GM18499 (cell line): ENCODE measurements at regions not wholly inside any gene's neighbourhood (a gene's known extent, or its start where the extent isn't known, plus 50 kb on each side); places are given as distances from the start of the nearest gene placed in this dataset.

Experiments used
- ATAC-seq: cut with Tn5 transposase; IDR thresholded peaks from one replicate; pipeline ENCODE4 v1.9.1; 2021; ENCODE audit warnings: moderate number of reproducible peaks; ENCODE audit not compliant: insufficient read depth, unreplicated experiment

DNA sequence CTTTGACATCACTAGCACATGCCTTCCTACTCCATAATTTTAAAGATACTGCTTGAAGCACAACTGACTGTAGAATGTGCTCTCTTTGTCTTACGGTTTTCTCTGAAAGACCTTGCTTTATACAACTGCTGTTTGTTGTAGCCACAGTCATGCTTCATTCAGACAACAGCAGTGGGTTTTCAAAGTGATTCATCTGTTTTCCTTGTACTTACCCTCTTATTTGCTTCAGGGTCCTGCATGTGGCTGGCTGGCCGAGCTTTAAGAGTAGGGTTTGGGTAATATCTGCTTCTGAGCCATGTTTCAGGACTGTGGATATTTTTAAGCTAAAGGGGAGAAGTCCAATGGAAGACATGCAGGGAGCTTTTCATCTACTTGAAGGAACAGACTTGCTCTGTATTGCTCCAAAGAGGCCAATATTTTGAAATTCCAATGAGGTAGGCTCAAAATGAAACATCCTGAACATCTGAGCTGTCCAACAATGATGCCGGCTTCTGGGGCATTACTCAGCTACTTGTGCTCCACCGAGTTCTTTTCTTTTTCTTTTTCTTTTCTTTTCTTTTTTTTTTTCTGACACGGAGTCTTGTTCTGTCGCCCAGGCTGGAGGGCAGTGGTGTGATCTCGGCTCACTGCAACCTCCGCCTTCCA lies 160.2 kb upstream of the SGK1 start:
- ATAC-seq: no peak

DNA sequence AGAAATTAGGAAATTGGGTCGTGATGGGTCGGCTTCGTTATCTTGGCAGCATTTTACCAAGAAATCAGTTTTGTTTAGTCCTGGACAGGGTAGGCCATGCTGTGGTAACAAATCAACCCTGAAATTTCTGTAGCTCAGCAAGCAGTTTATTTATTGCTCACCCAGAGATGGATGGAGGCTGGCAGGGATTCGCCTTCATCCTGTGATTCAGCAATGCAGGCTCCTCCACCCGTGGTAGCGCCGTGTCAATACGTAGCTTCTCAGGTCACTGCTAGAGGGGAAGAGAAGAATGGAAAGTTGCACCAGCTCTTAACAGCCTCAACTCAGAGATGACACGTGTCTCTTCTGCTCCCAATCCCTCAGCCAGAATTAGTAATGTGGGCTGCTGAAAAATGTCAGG lies 157.0 kb upstream of the SGK1 start:
- no peak for ATAC-seq

DNA sequence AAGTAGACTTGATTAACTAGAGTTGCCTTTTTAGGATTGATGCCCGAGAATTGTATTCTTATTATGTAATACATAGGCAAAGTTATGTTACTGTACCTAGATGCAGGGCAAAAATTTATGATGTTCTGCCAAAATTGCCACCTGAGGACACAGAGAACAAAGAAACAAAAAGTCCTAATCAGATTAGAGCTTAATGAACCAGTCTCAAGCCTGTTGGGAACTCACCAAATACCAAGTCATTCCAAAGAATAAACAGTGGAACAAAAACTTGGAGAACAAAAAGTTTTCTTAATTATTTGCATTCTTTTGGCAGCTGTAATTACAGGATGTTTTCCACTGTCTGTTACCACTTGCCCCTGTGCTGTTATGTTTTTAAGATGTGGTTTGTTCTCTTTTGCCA lies 154.7 kb upstream of the SGK1 start:
- no peak for ATAC-seq

DNA sequence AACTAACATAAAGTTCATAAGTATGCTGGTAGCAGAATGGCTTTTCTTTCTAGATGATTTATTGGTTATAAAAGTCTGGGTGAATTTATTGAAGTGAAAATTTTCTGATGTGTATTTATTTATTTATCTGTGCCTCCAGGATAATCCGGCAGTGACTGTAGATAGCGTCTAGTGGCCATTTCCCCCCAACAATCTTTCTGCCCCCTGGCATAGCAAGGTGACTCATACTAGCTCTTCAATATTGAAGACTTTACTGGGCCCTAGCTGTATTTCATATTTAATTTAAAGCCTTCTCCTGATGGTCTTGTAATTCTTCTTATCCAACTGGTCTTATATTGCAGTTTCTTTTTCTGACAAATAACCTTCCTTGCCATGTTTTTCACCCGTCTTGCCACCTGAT lies 154.1 kb upstream of the SGK1 start:
- ATAC-seq: no peak

DNA sequence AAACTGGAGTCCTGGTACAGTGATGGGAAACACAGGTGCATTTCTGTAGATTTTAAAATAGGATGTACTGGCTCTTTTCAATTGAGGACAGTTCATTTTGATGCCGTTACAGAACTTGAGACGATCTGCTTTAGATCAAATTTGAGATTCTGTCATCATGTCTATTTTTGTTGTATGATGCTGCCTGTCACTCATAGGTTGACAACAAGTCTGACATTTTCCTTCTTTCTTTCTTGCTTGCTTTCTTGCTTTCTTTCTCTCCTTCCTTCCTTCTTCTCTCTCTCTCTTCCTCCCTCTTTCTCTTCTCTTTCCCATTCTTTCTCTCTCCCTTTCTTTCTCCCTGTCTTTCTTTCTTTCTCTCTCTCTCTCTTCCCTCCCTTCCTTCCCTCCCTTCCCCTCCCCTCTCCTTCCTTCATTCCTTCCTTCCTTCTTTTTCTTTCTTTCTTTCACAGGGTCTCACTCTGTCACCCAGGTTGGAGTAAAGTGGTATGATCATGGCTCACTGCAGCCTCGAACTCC lies 152.6 kb upstream of the SGK1 start:
- ATAC-seq: no peak

DNA sequence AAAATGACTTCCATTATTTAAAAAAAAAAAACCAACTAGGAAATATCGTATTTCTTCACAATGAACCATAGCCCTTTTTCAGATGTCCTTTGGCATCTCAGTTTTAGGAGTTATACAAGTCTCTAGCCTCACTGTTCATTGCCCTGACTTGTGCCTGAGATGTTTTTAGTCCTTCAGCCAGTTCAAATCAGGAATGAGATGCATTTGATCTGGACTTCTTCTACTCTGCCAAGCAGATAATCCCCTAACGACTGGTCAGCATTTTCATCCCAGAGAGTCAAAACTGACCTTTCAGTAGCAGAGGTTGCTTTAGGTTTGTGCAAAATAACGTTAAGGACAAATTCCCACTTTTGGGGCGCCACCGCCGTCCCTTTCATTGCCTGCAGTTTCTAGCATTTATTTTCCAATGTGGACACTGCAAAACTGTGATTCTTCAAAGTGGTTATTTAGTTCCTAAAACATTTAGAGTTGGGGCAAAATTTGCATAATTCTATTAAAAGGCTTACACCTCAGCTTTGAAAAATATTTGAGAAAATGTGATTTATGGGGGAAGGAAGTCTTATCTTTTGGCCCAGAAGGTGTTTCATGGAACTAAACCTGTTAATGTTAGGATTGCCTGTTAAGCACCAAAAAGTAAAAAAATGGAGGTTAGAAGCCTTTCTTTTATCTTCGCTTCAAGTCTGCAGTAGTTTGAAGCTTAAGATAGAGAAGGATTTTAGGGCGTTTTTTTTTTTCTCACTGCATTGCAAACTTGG lies 152.0 kb upstream of the SGK1 start:
- no peak for ATAC-seq

DNA sequence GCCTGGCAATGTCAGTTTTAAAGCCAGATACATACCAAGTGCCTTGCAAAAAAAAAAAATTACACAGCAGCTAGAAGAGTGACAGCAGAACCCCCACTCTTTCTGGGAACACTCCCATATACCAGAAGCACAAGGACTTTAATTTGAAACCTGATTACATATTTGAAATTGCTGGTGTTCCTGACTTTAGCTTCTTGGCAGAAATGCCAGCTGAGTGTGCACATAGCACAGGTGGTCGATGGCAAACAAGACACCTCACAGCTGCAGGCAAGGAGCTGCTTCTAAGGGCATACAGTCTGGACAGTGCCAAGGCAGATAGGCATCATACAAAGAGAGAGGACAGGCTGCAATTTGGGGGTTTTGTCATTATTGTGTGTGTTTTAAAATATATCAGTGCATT lies 150.7 kb upstream of the SGK1 start:
- ATAC-seq: no peak

DNA sequence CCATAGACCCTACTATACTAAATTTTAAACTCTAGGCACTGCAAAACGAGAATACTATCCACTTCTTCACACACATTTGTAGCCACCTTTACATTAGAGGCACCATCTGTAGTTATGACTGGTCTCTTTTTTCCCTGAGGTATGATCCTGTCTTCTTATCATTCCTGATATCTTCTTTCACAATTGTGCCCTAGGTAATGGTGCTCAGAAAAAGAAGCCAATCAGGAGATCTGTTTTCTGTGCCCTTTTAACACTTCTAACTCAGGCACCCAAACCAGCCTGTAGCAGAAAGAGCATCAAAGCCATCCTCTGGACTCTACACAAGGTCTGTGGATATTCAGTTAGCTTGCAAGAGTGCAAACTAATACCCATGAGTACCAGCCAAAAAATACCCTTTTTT lies 149.7 kb upstream of the SGK1 start:
- ATAC-seq: no peak

DNA sequence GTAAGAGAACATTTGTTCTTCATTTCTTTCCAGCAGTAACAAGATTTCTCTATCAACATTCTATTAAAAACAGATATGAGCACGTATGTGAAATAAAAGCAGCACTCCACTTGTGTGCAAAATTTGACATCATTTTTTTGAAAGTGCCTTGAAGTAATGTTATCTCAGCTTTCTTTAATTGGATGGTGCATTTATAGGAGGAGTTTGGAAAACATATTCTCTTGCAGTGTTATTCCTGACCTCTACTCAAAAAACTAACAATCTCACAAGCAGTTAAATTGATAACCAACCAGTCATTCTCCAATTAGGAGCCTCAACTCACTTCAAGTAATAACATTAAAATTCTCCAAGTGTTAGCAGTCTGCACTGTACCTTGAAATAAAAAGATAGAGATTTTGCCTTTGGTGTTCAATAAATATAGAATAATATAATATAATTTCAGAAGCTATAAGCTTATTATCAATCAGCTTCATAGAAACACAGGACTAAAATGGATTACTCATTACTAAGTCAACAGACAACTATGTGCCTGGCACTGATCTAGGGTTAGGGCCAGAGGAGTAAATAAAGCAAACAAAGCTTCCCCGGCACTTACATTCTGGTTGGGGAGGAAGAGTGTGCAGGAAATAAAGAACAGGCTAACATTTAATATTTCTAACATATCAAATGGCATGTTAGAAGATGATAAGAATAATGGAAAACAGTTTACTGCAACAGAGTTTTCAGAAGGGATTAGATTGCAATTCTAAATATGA lies 149.0 kb upstream of the SGK1 start:
- ATAC-seq: no peak

DNA sequence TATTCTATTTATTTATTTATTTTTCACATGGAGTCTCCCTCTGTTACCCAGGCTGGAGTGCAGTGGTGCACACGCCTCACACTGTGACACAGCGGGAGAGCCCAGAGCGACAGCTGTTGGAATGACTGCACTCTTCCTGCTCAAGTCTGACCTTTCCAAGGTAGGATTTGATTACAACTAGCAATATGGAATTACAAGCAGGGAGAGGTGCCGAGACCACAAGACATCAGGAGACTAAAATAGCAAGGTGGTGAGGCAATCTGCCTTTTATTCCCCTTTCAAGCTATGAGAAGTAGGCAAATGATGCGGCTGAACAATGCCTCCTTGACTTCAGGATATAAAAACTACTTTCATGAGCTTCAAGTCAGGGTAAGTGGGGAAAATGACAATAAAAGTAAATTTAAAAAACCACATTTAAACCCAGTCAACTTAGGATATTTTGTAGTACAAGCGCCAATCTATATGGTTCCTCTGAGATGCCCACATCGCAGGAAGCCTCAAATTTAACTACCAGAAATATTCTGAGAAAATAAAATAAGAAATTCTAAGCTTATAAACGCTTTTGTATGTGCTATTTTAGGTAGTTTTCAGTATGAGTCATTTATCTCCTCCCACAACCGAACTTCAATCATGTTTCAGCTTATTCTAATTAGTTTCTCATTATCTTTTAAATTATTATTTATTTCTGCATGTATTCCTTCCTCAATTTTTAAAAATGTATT lies 146.9 kb upstream of the SGK1 start:
- ATAC-seq: no peak

DNA sequence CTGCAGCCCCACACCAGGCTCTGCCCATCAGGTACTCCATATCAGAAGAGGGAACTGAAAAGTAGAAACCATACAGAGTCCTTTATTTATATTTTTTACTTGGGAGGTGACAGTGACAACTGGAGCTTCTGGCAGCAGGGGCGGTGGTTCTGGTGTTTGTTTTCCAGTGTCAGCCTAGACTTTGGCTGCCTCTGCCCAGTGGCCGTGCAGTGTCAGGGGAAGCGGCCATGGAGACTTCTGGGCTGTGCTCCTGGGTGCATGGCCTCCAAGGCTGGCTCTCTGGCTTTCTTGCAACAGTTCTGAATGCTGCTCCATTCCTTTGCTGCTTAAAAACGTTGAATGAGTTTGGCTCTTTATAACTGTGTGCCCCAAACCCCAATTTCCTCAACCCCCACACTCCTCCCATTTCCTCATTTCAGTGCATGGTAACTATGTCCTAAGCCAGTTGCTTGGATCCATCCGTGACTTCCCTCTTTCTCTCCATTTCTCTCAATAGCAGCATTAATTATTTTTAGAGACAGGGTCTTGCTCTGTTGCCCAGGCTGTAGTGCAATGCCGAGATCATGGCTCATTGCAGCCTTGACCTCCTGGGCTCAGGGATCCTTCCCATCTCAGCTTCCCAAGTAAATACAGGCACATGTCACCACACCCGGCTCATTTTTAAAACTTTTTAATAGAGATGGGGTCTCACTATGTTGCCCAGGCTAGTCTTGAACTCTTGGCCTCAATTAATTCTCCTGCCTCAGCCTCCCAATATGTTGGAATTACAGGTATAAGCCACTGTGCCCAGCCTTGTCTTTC lies 141.1 kb upstream of the SGK1 start:
- no peak for ATAC-seq

DNA sequence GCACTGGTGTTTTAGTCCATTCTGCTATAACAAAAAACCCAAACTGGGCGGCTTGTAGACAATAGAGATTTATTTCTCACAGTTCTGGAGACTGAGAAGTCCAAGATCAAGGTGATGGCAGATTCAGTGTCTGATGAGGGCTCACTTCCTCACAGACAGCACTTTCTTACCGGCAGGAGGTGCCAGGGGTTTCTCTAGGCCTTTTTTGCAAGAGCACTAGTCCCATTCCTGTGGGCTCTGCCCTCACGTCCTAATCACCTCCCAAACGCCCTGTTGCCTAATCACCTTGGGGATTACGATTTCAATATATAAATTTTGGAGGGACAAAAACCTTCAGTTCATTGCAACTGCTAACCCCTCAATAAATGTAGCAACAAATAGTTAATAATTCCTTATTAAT lies 140.0 kb upstream of the SGK1 start:
- ATAC-seq: no peak

DNA sequence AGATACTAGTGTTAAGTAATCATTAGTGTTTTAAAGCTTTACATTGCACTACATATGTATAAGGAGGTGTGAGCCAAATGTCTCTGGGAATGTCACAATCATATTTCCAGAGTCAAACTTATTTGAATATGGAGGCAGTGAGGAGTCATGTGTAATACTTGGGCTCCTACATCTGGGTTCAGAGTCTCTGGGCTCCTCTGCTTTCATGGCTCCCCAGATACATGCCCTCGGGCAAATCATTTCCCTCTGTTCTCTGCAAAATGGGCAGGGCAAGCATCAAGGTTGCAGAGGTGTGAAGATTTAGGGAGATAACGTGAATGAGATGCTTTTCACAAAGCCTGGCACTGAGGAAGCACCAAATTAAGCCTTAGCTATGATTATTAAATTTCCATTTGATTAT lies 138.3 kb upstream of the SGK1 start:
- no peak for ATAC-seq

DNA sequence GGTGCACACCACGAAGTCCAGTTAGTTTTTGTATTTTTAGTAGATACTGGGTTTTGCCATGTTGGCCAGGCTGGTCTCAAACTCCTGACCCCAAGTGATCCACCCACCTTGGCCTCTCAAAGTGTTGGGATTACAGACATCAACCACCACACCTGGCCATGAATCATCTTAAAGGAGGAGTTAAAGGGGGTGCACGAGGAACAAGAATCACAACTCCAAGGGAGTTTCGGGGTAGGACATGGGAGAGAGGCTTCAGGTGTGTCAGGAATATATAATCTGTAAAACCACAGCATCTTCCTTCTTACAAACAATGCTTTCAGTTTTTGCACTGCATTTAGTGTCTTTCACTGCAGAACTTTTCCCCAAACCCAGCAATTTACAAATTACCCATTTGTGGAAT lies 137.4 kb upstream of the SGK1 start:
- no peak for ATAC-seq

DNA sequence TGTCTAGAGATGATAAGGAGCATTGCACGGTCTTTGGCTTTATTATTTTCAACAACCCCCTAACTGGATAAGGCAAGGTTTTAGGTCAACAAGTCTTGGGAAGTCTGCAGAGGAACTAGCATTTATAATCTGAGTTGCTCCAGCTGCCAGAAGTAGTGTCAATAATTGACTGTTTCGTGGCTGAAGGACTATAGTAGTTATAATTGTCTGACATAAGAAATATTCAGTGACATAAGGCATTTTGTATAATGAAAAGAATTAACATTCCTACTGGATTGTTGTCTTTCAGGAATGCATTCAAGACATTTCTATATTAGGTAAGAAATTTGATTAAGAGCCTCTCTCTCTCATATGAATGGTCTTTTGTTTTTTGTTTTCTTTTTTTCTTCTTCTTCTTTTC lies 136.9 kb upstream of the SGK1 start:
- no peak for ATAC-seq

DNA sequence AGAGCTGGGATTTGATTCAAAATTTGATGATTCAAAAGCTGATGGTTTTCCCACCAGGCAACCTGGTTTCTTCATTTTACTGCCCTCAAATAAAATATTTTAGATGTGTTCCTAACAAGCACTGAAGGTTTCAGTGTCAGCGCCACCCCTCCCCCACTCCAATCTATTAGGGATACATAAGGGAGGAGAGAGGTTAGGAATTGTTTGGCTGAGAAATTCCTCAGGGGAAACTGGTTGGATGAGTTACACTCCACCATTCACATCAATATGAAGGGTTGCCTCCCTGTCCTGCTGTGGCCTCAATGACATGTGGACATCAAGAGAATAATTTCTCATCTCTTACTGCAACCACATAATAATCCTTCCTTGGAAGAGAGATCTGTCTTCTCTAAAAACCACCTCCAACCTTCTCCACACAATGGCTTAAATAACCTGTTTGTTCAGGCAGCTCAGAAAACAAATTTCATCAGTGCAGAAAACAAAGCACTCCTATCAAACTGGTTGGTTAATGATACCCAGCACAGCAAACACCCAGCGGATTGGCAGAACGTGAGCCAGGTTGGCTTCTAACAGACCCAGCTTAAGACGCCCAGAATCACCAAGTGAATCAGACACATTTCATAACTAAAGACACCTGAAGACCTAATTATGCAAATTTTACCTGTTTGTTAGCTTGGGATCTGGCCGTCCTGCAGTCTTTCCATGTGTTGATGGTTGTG lies 136.0 kb upstream of the SGK1 start:
- no peak for ATAC-seq

DNA sequence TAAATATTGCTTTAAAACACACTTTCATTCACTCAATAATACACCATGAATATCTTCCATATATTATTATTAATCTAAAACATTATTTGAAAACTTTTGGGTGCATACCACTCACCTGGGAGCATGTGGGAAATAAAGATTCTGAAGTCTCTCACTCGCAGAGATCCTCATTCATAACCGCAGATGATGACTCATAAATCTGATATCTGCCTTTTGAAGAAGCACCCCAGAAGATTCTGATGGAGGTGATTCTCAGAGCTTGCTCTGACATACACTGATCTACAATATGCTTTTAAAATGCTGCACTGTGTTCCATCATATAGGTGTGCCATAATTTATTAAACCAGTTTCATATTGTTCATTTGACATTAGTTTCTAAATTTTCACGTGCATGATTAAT lies 135.0 kb upstream of the SGK1 start:
- no peak for ATAC-seq

DNA sequence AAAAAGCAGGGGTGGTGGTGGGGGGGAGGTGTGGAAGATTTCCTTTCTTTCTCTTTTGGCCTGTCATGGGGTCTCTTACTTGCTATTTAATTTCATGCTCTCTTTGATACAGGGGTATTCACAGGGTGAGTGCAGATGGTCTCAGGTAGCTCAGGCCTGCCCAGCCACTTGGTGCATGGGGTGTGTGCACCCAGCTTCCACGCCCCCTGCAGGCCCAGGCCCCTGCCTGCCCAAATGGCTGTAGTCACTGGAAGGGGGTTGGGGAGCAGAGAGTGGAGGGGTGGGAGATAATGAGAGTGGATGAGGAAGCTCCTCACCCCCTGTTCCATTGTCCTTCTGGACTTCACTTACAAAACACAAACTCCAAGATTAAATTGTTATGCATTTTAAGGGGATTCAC lies 133.6 kb upstream of the SGK1 start:
- ATAC-seq: no peak

DNA sequence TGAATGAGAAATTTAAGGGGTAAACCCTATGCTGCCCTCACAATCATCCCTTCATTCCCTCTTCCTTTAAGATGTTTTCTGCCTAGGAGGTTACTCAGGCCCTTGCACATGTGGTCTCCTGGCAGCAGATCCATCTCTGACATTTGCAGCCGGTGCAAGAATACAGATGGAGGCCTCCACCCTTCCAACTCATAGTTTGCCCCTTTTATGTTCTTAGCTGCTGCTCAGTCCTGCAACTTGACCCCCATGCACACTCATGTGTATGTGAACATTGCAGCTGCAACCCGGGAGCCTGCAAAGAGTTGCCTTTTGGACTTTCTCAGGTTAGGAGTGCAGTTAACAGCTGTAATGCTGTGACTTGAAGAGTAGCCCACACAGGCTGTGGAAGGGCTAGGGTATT lies 131.9 kb upstream of the SGK1 start:
- no peak for ATAC-seq
